A549 (cell line): ENCODE measurements at regions not wholly inside any gene's neighbourhood (a gene's known extent, or its start where the extent isn't known, plus 50 kb on each side); places are given as distances from the start of the nearest gene placed in this dataset.

Experiments
- CHD4 ChIP-seq: fragments of 200-600 bp; sonication (generic); IDR thresholded peaks from 2 replicates; pipeline ENCODE4 v1.6.1; 2016; ENCODE audit warnings: antibody characterized with exemption, mild to moderate bottlenecking, borderline replicate concordance
- EHF ChIP-seq: fragments of 250-450 bp; sonication (Bioruptor Pico); IDR thresholded peaks from 2 replicates; pipeline ENCODE4 v1.5.0; 2020; ENCODE audit warnings: mild to moderate bottlenecking
- EP300 ChIP-seq, 2 experiments: fragments of >200 bp; sonication (Bioruptor Twin); formaldehyde crosslinking; IDR thresholded peaks; 2 replicates in 1 of 2; 3 replicates in 1 of 2; pipeline ENCODE4 v1.6.1; 2016 to 2017
- JUNB ChIP-seq: fragments of >200 bp; sonication (Bioruptor Twin); formaldehyde crosslinking; IDR thresholded peaks from 2 replicates; pipeline ENCODE4 v1.6.1; 2016
- MAZ ChIP-seq: fragments of 150-350 bp; IDR thresholded peaks from 2 replicates; pipeline ENCODE4 v1.6.1; 2014; ENCODE audit warnings: antibody characterized with exemption, low read depth, low read length, borderline replicate concordance
- NPAS2 ChIP-seq: fragments of 250-450 bp; sonication (Bioruptor Pico); IDR thresholded peaks from 2 replicates; pipeline ENCODE4 v1.8.0; 2022; ENCODE audit warnings: mild to moderate bottlenecking, moderate library complexity, borderline replicate concordance
- POLR2A ChIP-seq: IDR thresholded peaks from 2 replicates; pipeline ENCODE4 v1.6.1; 2012; ENCODE audit warnings: mild to moderate bottlenecking, low read length
- RFX5 ChIP-seq: fragments of 450-650 bp; IDR thresholded peaks from 2 replicates; pipeline ENCODE4 v1.7.1; 2014; ENCODE audit warnings: antibody characterized with exemption, mild to moderate bottlenecking, moderate library complexity
- ZFP36 ChIP-seq: fragments of 450-650 bp; IDR thresholded peaks from 2 replicates; pipeline ENCODE4 v1.6.1; 2014; ENCODE audit warnings: borderline replicate concordance; ENCODE audit not compliant: partially characterized antibody
- TF ChIP-seq, protein P1 (sequence below): fragments of 150-350 bp; IDR thresholded peaks from 2 replicates; pipeline ENCODE4 v1.6.1; 2014; ENCODE audit warnings: low read depth, mild to moderate bottlenecking, low read length
- TF ChIP-seq, protein P2 (sequence below): fragments of >200 bp; sonication (Bioruptor Twin); formaldehyde crosslinking; IDR thresholded peaks from 3 replicates; pipeline ENCODE4 v1.5.1; 2016
- TF ChIP-seq, protein P3 (sequence below): IDR thresholded peaks from 2 replicates; pipeline ENCODE4 v1.6.1; 2012

DNA sequence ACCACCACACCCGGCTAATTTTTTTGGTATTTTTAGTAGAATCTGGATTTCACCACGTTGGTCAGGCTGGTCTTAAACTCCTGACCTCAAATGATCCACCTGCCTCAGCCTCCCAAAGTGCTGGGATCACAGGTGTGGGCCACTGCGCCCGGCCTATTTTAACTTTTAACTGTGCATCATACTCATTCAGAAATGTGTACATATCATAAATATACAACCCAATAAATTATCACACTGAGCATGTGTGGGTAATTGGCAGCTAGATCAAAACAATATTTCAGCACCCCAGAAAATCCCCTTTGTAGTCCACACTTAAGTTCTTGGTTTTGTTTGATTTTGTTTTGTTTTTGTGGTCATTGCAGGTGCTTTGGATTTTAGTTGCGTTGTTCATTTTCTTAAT is 228.9 kb upstream of the ZNF217 start:
- TF ChIP-seq, protein P1, sequence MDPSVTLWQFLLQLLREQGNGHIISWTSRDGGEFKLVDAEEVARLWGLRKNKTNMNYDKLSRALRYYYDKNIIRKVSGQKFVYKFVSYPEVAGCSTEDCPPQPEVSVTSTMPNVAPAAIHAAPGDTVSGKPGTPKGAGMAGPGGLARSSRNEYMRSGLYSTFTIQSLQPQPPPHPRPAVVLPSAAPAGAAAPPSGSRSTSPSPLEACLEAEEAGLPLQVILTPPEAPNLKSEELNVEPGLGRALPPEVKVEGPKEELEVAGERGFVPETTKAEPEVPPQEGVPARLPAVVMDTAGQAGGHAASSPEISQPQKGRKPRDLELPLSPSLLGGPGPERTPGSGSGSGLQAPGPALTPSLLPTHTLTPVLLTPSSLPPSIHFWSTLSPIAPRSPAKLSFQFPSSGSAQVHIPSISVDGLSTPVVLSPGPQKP = no peak
- TF ChIP-seq POLR2A (no peak), CHD4 (no peak), EP300 (IDR thresholded peaks at IDR 0.05) (no peak), RFX5 (no peak), MAZ (no peak), EHF (no peak), ZFP36 (no peak), NPAS2 (no peak), JUNB (no peak)
- TF ChIP-seq, protein P2, sequence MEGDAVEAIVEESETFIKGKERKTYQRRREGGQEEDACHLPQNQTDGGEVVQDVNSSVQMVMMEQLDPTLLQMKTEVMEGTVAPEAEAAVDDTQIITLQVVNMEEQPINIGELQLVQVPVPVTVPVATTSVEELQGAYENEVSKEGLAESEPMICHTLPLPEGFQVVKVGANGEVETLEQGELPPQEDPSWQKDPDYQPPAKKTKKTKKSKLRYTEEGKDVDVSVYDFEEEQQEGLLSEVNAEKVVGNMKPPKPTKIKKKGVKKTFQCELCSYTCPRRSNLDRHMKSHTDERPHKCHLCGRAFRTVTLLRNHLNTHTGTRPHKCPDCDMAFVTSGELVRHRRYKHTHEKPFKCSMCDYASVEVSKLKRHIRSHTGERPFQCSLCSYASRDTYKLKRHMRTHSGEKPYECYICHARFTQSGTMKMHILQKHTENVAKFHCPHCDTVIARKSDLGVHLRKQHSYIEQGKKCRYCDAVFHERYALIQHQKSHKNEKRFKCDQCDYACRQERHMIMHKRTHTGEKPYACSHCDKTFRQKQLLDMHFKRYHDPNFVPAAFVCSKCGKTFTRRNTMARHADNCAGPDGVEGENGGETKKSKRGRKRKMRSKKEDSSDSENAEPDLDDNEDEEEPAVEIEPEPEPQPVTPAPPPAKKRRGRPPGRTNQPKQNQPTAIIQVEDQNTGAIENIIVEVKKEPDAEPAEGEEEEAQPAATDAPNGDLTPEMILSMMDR = no peak
- TF ChIP-seq, protein P3, sequence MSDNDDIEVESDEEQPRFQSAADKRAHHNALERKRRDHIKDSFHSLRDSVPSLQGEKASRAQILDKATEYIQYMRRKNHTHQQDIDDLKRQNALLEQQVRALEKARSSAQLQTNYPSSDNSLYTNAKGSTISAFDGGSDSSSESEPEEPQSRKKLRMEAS = no peak
